Stimulated activated naive CD8-positive, alpha-beta T cell treated with anti-CD3 and anti-CD28 coated beads, Interleukin-15, amount 100 ng/mL, for 72 hours (primary cell): ENCODE measurements at regions not wholly inside any gene's neighbourhood (a gene's known extent, or its start where the extent isn't known, plus 50 kb on each side); places are given as distances from the start of the nearest gene placed in this dataset.

Source experiments
- ATAC-seq: fragments of 150-1000 bp; cut with Tn5 transposase; 2 replicates; pipeline ENCODE4 v1.10.0; 2021; ENCODE audit warnings: mild to moderate bottlenecking, moderate library complexity
- DNase-seq, 2 donors: peaks; one replicate each; pipeline ENCODE4 v3.0.0; 2021 to 2022
- H3K27ac Mint-ChIP-seq, 2 donors: one replicate each; pipeline ENCODE4 v1.8.0; 2022; ENCODE audit warnings: mild to moderate bottlenecking in 2 of 2, mixed read lengths in 2 of 2, moderate library complexity in 2 of 2
- H3K27me3 Mint-ChIP-seq: one replicate; pipeline ENCODE4 v1.8.0; 2022; ENCODE audit warnings: mixed read lengths
- H3K4me1 Mint-ChIP-seq: one replicate; pipeline ENCODE4 v1.8.0; 2022; ENCODE audit warnings: mild to moderate bottlenecking, mixed read lengths
- H3K4me3 Mint-ChIP-seq, 2 donors: one replicate each; pipeline ENCODE4 v1.8.0; 2022; ENCODE audit warnings: mild to moderate bottlenecking in 2 of 2, mixed read lengths in 2 of 2, moderate library complexity in 1 of 2
- H3K9me3 Mint-ChIP-seq, 2 donors: one replicate each; pipeline ENCODE4 v1.8.0; 2022; ENCODE audit warnings: mixed read lengths in 2 of 2

DNA sequence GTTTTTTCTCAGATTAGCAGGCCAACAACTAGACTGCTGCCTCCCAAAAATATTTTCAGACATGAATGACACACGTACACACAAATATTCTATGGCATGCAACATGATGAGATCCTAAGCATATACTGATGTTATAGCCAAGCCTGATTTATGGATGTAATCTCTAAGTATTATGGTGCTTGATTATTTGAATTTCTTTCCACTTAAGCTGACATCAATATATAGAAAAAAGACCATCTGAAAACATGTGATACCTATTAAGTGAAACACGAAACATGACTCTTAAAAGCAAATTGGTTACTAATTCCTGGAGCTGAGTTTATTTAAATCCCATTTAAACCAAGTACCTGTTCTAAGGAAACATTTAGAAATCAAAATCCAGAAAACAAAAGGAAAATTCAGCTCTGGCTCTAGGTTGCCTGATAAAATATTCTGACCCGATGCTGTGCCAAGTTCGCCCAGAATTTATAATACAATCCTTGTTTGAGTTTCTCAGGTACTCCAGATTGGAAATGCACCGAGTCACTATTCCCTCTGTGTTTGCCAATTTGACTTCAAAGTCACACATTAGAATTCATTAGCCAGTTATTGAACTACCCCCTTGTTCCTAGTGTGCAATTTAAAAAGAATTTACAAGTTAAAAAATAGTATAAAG lies 548.6 kb downstream of the CSNK1G3 start:
- H3K9me3 Mint-ChIP-seq = peaks cover 0 to 6% of the 10 kb centered on the region in 2 donors
- H3K4me3 Mint-ChIP-seq = no peak overlapping the region
- H3K27me3 Mint-ChIP-seq = no peaks in the 10 kb centered on the region
- H3K27ac Mint-ChIP-seq = no peak overlapping the region
- no peak for ATAC-seq
- no peak for DNase-seq
- no peaks in the 10 kb centered on the region for H3K4me1 Mint-ChIP-seq

DNA sequence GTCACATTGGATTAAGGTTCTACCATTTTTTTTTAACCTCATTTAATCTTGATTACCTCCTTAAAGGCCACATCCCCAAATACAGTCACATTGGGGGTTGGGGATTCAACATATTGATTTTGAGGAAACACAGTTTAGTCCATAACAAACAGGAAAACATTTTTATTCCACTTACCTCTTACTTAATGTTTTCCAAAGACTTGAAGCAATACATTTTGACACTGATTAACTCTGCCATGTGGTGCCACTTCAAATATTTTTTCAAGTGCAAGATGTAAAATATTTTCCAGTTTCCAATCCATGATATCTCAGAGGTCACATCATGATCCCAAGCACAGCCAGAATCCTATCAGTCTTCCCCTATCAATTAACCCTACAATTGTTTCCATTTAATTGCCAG lies 548.0 kb downstream of the CSNK1G3 start:
- Mint-ChIP-seq H3K27ac (no peak overlapping the region), H3K4me3 (no peak overlapping the region), H3K4me1 (no peaks in the 10 kb centered on the region), H3K27me3 (no peaks in the 10 kb centered on the region), H3K9me3 (peaks cover 0 to 5% of the 10 kb centered on the region in 2 donors)
- DNase-seq (no peak), ATAC-seq (no peak)

DNA sequence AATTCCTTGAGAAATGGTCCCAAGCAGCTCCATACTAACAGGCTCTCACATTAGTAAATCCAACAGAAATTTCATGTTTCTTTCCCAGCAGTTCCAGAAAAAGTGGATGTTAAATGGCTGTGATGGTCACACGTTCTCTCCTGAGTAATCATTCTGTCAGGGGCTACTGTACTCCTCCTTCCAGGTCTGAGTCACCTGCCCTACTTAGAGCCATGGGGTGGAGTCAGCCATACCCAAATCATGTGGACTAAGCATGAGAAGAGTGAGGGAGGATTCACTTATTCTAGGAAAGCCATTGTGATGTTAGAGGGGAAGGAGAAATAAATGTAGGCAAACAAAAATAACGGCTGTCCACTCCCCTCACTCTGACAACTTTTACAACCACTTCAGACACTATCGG lies 547.2 kb downstream of the CSNK1G3 start:
- Mint-ChIP-seq H3K27ac (no peak overlapping the region), H3K4me3 (no peak overlapping the region), H3K4me1 (no peaks in the 10 kb centered on the region), H3K27me3 (no peaks in the 10 kb centered on the region), H3K9me3 (no peaks in the 10 kb centered on the region)
- DNase-seq = no peak
- ATAC-seq = no peak

DNA sequence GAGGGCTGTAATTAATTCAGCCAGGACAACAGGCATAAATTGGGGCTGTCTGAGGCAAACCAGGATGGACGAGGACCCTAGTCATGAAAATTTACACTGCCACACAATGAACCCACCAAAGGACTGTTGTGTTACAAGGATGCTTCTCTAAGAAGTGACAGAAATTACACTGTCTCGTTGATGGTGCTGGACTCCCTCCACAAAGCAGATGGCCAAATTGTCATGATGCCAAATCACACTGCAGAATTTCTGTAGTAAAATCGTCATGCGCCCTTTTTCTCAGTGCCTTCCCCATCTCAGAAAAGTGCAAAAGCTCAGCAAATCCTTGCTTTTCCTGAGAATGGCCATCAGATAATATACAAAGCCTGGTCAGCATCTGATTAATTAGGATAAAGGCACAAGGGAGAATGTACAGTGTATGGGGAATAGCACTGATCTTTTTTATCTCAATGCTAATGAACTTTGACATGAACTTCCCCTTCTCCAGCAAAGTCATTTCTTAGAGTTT lies 545.8 kb downstream of the CSNK1G3 start:
- no peak for ATAC-seq
- H3K27ac Mint-ChIP-seq = no peak overlapping the region
- DNase-seq = no peak
- H3K27me3 Mint-ChIP-seq = no peaks in the 10 kb centered on the region
- H3K4me3 Mint-ChIP-seq = no peak overlapping the region
- no peaks in the 10 kb centered on the region for H3K4me1 Mint-ChIP-seq
- H3K9me3 Mint-ChIP-seq = no peaks in the 10 kb centered on the region

DNA sequence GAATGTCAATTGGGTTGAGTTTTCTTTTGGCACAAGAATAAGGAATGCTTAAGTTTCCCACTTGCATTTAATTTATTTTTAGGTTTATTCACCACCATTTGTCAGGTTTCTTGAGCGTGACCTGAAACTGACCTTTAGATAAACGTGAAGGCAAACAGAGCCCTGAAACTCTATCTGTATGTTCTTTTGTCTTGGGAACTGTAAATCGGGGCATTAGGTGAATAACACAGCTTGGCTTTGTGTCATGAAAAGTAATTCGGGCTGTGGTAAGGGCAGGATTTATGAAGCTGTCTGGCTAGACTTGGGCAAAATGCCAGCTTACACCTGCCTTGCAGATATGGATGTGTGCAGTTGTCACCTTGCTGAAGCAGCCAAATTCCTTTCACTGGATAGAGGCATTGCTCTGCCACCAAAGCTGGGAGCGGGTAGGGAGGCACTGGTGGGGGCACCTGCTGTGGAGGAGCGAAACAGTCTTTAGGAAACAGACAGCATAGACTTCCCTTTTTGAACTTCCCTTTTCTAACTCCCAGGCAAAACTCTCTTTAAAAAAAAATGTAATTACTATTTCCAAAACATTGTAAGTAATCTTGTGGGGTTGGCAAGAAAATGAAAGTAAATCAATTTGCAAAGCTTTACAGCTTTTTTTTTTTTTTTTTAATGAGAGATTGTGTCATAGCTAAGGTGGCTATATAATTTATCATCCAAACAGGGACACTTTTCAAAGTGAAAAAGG lies 545.2 kb downstream of the CSNK1G3 start:
- no peak for DNase-seq
- H3K4me3 Mint-ChIP-seq = peak overlapping the region in 1 of 2 donors; percentile 15
- no peak for ATAC-seq

DNA sequence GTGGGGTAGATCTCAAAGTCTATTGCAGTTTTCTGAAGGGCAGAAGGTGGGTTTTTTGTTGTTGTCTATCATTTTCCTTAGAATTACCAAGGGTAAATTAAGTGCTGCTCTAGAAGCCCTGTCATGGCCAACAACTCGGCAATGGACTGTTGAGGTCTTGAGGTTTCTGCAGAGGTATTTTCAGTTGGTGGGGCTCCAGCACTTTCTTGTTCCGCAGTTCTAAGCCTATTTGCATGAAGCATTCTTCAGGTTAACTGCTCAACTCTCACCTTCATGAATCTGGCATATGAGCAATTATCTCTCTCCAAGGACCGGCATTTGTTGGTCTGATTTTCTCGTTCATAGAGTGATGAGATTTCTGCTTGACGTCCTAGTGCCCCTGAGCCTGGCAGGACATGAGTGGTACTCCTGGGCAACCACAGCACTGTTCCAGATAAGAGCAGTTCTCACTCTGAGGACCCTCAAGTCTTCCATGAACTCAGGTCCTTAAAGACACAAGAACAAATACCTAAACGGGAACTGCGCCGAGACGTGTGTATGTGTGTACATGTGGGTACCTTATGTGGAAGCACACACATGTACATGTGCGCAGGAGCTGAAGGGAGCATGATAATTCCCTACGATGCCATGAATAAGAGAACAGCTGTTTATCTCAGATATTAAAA lies 544.5 kb downstream of the CSNK1G3 start:
- H3K4me3 Mint-ChIP-seq = no peak overlapping the region
- no peaks in the 10 kb centered on the region for H3K27me3 Mint-ChIP-seq
- H3K27ac Mint-ChIP-seq = no peak overlapping the region
- no peaks in the 10 kb centered on the region for H3K9me3 Mint-ChIP-seq
- no peaks in the 10 kb centered on the region for H3K4me1 Mint-ChIP-seq
- DNase-seq = no peak
- no peak for ATAC-seq

More for the DNA sequence above, 545.2 kb downstream of the CSNK1G3 start:
- Mint-ChIP-seq H3K9me3 (no peaks in the 10 kb centered on the region), H3K4me1 (no peaks in the 10 kb centered on the region), H3K27me3 (no peaks in the 10 kb centered on the region), H3K27ac (no peak overlapping the region)

DNA sequence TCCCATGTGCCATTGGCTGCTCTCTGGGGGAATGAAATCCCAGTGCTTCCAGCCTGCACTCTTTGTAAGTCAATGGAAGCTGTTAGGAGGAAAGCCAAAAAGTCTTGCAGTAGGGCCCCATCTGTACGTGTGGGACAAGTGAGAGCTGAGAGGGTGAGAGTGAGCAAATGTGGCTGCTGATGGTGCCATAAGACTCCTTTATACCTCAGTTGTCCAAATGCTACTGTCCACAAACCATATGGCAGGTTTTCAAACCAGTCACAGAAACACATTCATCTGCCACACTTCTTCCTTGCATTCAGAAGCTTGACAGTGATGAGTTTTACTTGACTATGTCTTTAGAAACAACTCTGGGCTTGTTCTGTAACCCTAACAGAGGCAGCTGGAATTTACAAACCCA lies 543.8 kb downstream of the CSNK1G3 start:
- Mint-ChIP-seq H3K4me3 (no peak overlapping the region), H3K9me3 (no peaks in the 10 kb centered on the region), H3K4me1 (no peaks in the 10 kb centered on the region), H3K27ac (no peak overlapping the region), H3K27me3 (no peaks in the 10 kb centered on the region)
- ATAC-seq (no peak), DNase-seq (no peak)

DNA sequence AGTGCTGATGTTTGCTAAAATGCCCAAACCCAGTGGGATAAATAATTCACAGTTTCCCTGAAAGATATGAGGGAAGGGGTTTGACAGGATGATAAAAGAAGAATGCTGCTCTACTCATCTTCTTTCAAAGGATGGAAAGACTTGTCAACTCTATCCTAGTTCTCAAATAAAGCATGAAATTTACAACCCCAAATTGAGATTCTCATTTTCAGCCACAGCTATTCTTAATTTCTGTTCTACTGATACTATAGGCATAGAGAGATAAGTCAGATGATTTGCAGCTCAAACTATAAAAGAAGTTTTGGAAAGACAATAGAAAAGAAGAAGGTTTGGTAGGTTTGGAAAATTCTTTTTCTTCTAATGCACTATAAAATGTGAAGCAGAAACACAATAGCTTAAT lies 542.6 kb downstream of the CSNK1G3 start:
- no peak for ATAC-seq
- Mint-ChIP-seq H3K27me3 (no peaks in the 10 kb centered on the region), H3K27ac (no peak overlapping the region), H3K4me1 (no peaks in the 10 kb centered on the region), H3K4me3 (no peak overlapping the region), H3K9me3 (no peaks in the 10 kb centered on the region)
- DNase-seq = no peak

DNA sequence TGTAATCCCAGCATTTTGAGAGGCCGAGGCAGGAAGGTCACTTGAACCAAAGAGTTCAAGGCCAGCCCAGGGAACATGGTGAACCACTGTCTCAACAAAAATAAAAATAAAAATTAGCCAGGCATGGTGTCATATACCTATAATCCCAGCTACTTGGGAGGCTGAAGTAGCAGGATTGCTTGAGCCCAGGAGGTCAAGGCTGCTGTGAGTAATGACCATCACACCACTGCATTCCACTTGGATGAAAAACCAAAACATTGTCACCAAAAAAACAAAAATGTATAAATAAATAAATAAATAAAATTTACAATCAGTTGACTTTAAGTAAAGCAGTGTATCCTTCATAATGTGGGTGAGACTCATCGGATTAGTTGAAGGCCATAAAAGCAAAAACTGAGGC lies 541.4 kb downstream of the CSNK1G3 start:
- no peak overlapping the region for H3K4me3 Mint-ChIP-seq
- no peaks in the 10 kb centered on the region for H3K27me3 Mint-ChIP-seq
- no peak overlapping the region for H3K27ac Mint-ChIP-seq
- DNase-seq (no peak), ATAC-seq (no peak)
- H3K9me3 Mint-ChIP-seq = no peaks in the 10 kb centered on the region
- H3K4me1 Mint-ChIP-seq = no peaks in the 10 kb centered on the region

DNA sequence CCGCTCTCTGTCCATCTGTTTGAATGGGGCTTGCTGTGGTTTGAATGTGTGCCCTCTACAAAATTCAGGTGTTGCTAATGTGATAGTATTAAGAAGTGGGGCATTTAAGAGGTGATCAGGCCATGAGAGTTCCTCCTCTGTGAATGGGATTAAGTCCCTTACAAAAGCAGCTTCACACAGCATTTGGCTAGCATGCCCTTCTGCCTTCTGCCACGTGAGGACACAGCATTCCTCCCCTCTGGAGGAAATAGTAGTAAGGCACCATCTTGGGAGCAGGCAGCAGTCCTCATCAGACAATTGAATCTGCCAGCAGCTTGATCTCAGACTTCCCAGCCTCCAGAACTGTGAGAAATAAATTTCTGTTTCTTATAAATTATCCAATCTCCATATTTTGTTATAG lies 540.2 kb downstream of the CSNK1G3 start:
- H3K4me1 Mint-ChIP-seq = no peaks in the 10 kb centered on the region
- H3K4me3 Mint-ChIP-seq = no peak overlapping the region
- peak overlapping the region in 1 of 2 donors; percentile 54 for H3K27ac Mint-ChIP-seq
- H3K27me3 Mint-ChIP-seq = no peaks in the 10 kb centered on the region
- no peak for ATAC-seq
- H3K9me3 Mint-ChIP-seq = no peaks in the 10 kb centered on the region
- DNase-seq = no peak

DNA sequence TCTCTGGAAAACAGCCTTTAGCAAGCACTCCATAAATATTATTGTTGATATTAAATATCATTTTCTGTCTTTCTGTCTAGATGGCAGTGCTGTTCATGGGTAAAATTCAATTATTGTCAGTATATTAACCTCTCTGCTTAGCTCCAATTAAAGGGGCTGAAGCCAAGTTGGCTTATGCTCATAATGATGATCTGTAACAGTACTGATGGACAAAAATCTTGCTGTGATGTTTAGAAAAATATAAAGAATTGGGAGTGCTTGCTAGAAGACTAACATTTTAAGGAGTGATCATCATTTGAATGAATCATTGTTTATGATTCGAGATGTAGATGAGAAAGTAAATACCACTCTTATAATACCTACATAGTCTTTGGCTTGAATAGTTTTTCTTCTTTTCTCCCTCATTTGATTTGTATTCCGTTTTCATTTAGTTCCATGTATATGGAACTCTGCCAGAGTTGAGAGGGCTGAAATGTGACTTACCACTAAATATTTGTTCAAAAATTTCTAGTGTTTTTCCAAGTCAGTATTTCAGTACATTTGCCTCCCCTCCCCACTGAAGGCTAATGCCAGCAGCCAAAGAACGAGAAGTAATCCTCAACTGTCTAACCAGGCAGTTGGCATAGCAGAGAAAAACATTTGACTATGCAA lies 538.3 kb downstream of the CSNK1G3 start:
- ATAC-seq (no peak), DNase-seq (no peak)
- Mint-ChIP-seq H3K27ac (no peak overlapping the region), H3K4me3 (no peak overlapping the region), H3K4me1 (no peaks in the 10 kb centered on the region), H3K27me3 (no peaks in the 10 kb centered on the region), H3K9me3 (no peaks in the 10 kb centered on the region)

DNA sequence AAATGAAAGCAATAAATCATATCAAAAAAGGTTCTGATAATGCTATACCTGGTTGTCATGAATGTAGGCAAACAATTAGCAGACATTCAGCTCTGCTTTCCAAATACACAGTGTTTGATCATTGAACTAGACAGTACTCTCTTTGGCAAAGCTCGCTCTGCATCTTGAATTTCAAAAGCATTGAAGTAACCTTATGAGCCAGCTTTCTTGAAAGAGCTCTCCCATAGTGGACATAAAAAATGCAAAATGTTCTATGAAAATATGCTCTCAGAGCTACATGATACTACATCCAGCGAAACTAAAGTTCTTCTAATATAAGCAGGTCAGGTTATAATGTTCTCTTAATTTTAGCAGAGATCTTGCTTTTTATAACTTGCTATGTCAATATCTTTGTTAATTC lies 533.4 kb downstream of the CSNK1G3 start:
- no peaks in the 10 kb centered on the region for H3K4me1 Mint-ChIP-seq
- H3K9me3 Mint-ChIP-seq = peaks cover under 1 to 2% of the 10 kb centered on the region in 2 donors
- H3K4me3 Mint-ChIP-seq = no peak overlapping the region
- H3K27ac Mint-ChIP-seq = no peak overlapping the region
- DNase-seq = no peak
- H3K27me3 Mint-ChIP-seq = no peaks in the 10 kb centered on the region
- ATAC-seq = no peak

DNA sequence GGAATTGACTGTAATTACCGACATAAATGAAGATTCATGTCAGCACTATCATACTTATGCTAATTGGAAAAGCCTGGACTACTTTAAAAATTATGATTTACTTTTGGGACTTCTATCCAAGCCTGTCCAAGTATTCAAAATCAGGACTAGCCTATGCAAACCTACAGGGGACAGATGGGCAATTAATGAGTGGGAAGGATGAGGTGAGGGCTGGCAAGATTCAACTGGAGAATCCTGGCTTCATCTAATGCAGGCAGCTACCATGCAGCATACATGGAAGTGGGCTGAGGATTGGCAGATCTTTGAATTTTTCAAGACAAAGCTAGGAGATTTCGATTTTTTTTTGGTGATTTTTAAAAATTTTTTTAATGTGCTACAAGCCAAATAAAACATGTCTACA lies 532.6 kb downstream of the CSNK1G3 start:
- no peak overlapping the region for H3K27ac Mint-ChIP-seq
- no peak overlapping the region for H3K4me3 Mint-ChIP-seq
- H3K4me1 Mint-ChIP-seq = no peaks in the 10 kb centered on the region
- no peak for ATAC-seq
- H3K27me3 Mint-ChIP-seq = no peaks in the 10 kb centered on the region
- H3K9me3 Mint-ChIP-seq = peaks cover 5 to 7% of the 10 kb centered on the region in 2 donors
- no peak for DNase-seq

DNA sequence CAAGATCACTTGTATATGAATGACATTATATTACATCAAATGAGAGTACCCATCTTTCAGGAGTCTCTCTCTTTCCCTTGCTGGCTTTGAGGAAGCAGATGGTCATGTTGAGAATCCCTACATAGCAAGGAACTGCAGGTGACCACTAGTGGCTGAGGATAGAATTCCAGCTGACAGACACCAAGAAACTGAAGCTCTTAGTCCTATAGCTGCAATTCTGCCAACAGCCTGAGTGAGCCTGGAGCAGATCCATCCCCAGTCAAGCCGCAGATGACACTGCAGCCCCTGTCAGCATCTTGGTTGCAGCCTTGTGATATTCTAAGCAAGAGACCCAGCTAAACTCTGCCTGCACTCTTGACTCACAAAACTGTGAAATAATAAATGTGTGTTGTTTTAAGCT lies 531.5 kb downstream of the CSNK1G3 start:
- ATAC-seq (no peak), DNase-seq (no peak)

DNA sequence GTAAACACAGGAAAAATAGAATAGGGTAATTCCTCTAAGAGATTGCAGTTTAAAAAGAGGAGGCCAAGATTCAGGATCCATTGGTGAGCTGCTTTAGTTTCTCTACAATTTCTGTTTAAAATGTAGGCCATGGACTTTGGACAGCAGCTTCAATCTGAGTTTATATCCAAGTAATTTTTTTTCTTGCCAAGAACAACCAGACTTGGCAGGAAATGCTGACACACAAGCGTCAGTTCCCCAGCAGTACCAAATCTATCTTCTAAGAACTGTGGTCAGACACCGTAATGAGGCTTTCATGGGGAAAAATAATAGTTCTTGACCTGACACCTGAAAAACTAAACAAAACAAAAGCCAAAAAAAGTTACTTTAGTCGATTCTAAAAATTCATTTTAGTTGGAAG lies 528.8 kb downstream of the CSNK1G3 start:
- peaks cover 5 to 7% of the 10 kb centered on the region in 2 donors for H3K9me3 Mint-ChIP-seq
- no peaks in the 10 kb centered on the region for H3K4me1 Mint-ChIP-seq
- H3K27me3 Mint-ChIP-seq = no peaks in the 10 kb centered on the region
- no peak overlapping the region for H3K4me3 Mint-ChIP-seq
- H3K27ac Mint-ChIP-seq = no peak overlapping the region
- DNase-seq (no peak), ATAC-seq (no peak)

More for the DNA sequence above, 531.5 kb downstream of the CSNK1G3 start:
- Mint-ChIP-seq H3K4me3 (no peak overlapping the region), H3K27ac (no peak overlapping the region), H3K27me3 (no peaks in the 10 kb centered on the region), H3K9me3 (peaks cover 5 to 7% of the 10 kb centered on the region in 2 donors), H3K4me1 (no peaks in the 10 kb centered on the region)

DNA sequence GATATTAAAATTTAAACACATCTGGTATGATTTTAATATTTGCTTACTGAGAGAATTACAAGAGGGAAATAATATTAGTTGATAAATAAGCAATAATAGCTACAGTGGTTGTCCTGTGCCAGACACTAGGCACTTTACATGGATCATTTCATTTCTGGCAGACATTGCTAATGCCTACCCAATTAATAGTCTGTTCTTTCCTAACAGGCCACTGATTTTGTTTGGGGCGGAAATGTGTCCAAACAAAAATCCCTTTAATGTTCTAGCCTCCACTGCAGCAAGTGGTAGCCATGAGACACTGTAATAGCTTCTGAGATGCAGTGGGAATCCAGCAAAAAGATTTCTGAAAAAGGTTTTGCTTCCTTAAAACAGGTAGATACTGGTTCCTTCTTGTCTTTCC lies 527.4 kb downstream of the CSNK1G3 start:
- ATAC-seq (no peak), DNase-seq (no peak)
- H3K4me3 Mint-ChIP-seq = no peak overlapping the region
- H3K4me1 Mint-ChIP-seq = no peaks in the 10 kb centered on the region
- H3K27me3 Mint-ChIP-seq = no peaks in the 10 kb centered on the region
- H3K27ac Mint-ChIP-seq = no peak overlapping the region
- peaks cover 5 to 7% of the 10 kb centered on the region in 2 donors for H3K9me3 Mint-ChIP-seq
